ENCODE measurements at regions not wholly inside any gene's neighbourhood (a gene's known extent, or its start where the extent isn't known, plus 50 kb on each side); places are given as distances from the start of the nearest gene placed in this dataset.
A peak's percentile ranks its signal among the peaks of the same experiment; 100 is the strongest.

DNA sequence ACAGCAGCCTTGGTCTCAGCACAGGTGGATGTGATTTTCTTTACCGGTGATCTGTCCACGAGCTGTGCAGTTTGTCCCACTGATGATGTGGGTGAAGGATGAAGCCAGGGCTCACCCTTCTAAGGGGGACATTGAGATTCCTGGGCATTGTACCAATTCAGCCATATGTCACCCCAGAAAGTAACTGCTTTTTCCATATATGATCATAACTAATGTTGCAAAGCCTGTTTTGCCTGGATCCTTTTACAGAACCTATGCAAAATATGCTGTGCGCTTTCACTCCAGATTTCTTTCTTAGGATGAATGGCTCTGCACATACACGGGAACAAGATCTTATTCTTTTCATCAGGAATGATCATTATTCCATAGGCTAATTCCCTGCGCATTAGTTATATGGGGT is 96.9 kb upstream of the POU3F3 start:
- no peak for FAIRE-seq
- Histone ChIP-seq H3K56ac (replicated peaks; ENCODE audit: insufficient read length, low read depth, low read length) (no peak overlapping the region), H2AK5ac (ENCODE audit: low read depth, low read length) (no peak overlapping the region), H2BK120ac (replicated peaks; ENCODE audit: low read depth, low read length) (no peak overlapping the region), H3K18ac (ENCODE audit: extremely low read depth, low read length) (no peak overlapping the region; the same call in 1 of the 2 replicates), H4K5ac (ENCODE audit: insufficient read length, low read depth, low read length) (no peak overlapping the region), H3K9ac (replicated peaks in 1 of 4; ENCODE audit: extremely low read depth in 1 of 4, low read depth in 3 of 4, low read length in 3 of 4) (no peak overlapping the region), H3K36me3 (ENCODE audit: control insufficient read depth in 2 of 4, insufficient read depth in 4 of 4, low read length in 3 of 4) (no peaks in the 10 kb centered on the region; a peak in 2 of 8 replicates), H3K14ac (ENCODE audit: insufficient read length) (no peak overlapping the region), H3K23me2 (ENCODE audit: low read depth, low read length) (no peaks in the 10 kb centered on the region; the same call in none of the 2 replicates), H4K91ac (replicated peaks; ENCODE audit: insufficient read length, low read length) (no peak overlapping the region), H4K8ac (ENCODE audit: extremely low read depth, insufficient read depth, low read length) (no peak overlapping the region), H2BK5ac (ENCODE audit: low read depth, low read length) (no peak overlapping the region), H2AFZ (ENCODE audit: low read length) (no peak overlapping the region), H2BK15ac (ENCODE audit: low read length) (no peak overlapping the region), H3K9me3 (ENCODE audit: insufficient read depth in 2 of 2, low read depth in 1 of 2, low read length in 1 of 2) (peaks cover 7 to 10% of the 10 kb centered on the region in 2 experiments), H3K4me3 (ENCODE audit: extremely low read depth in 1 of 4, insufficient read depth in 2 of 4, low read depth in 3 of 4, low read length in 4 of 4) (no peak overlapping the region), H2BK20ac (ENCODE audit: low read length) (peak overlapping the region; percentile 75; the same call in 1 of the 2 replicates), H3K79me1 (ENCODE audit: low read depth, low read length) (no peaks in the 10 kb centered on the region; the same call in 1 of the 2 replicates), H3K4me1 (replicated peaks in 1 of 4; ENCODE audit: control insufficient read depth in 3 of 4, insufficient read depth in 4 of 4, low read length in 3 of 4) (peaks cover 0 to 21% (median 11%) of the 10 kb centered on the region in 4 experiments; a peak in 4 of 7 replicates), H3K23ac (ENCODE audit: insufficient read length) (no peak overlapping the region), H4K20me1 (replicated peaks in 1 of 2; ENCODE audit: control insufficient read depth in 1 of 2, insufficient read depth in 2 of 2, low read length in 2 of 2) (no peaks in the 10 kb centered on the region), H3K4ac (replicated peaks; ENCODE audit: insufficient read length, low read depth, low read length) (no peak overlapping the region), H3K79me2 (ENCODE audit: control insufficient read depth in 1 of 2, insufficient read depth in 2 of 2, low read length in 2 of 2) (no peaks in the 10 kb centered on the region), H3K27ac (ENCODE audit: low read depth, low read length) (peak overlapping the region; percentile 58; the same call in 1 of the 2 replicates), H2BK12ac (ENCODE audit: low read depth, low read length) (peak overlapping the region; percentile 13; the same call in 1 of the 2 replicates), H3K4me2 (ENCODE audit: insufficient read depth in 1 of 2, low read depth in 2 of 2, low read length in 2 of 2) (peak overlapping the region in 1 of 2 experiments; percentile 62; a peak in 1 of 4 replicates), H3K27me3 (replicated peaks in 1 of 4; ENCODE audit: control insufficient read depth in 3 of 4, extremely low read depth in 1 of 4, insufficient read depth in 3 of 4, low read length in 3 of 4) (peaks cover 0 to 2% (median 0%) of the 10 kb centered on the region in 4 experiments; a peak in 2 of 7 replicates)
- TF ChIP-seq POLR2AphosphoS5 (IDR thresholded peaks at IDR 0.05; ENCODE audit: low read depth, low read length) (no peak), E2F6 (IDR thresholded peaks at IDR 0.05) (no peak), USF2 (IDR thresholded peaks at IDR 0.05; ENCODE audit: low read length) (no peak), TEAD4 (IDR thresholded peaks at IDR 0.05; ENCODE audit: low read depth, low read length) (no peak), SP2 (IDR thresholded peaks at IDR 0.05; ENCODE audit: low read length) (no peak)
- ChIA-PET CTCF (ENCODE audit: partially characterized antibody) (interaction anchor here (0.6 kb wide), 1 partner anchor 817 kb away, joined by 4 read pairs; no protein-coding TSS in a partner anchor), POLR2A (ENCODE audit: partially characterized antibody) (no interaction called here)
- WGBS, 2 experiments (ENCODE audit: extremely low coverage in 1 of 2, insufficient coverage in 1 of 2, insufficient read length in 1 of 2, insufficient replicate concordance in 2 of 2, low coverage in 1 of 2, low lambda C conversion rate in 2 of 2, missing lambda C conversion rate in 1 of 2): 90% methylated on average over 5 of the region's 5 CpGs; no CpG with 5 or more reads in 1 of the 2 experiments
- no peak for DNase-seq (ENCODE audit: low read depth in 1 of 2, low spot score in 2 of 2)

Measured in H1 (cell line).